ENCODE measurements at regions not wholly inside any gene's neighbourhood (a gene's known extent, or its start where the extent isn't known, plus 50 kb on each side); places are given as distances from the start of the nearest gene placed in this dataset.
"Not testable (repeated sequence)": the region's sequence is repeated elsewhere in the genome, so short reads cannot be mapped to it uniquely, and the experiment has no call there.

GRCh38 chr2:58756336-58756735, 515.2 kb upstream of the FANCL start:
- DNase-seq (no peak), ATAC-seq (ENCODE audit: low read depth in 2 of 2) (no peak)
- peaks cover 0 to 7% (median 5%) of the 10 kb centered on the region in 3 donors for H3K27me3 Mint-ChIP-seq
- no peaks in the 10 kb centered on the region for H3K36me3 Mint-ChIP-seq
- H3K27ac Mint-ChIP-seq = no peak overlapping the region
- peaks cover 0 to 8% (median 6%) of the 10 kb centered on the region in 7 donors for H3K9me3 Mint-ChIP-seq
- H3K4me1 Mint-ChIP-seq = peaks cover 0 to 2% (median 0%) of the 10 kb centered on the region in 3 donors
- H3K4me3 Mint-ChIP-seq = no peak overlapping the region

GRCh38 chr2:58752507-58752906, 511.4 kb upstream of the FANCL start:
- H3K36me3 Mint-ChIP-seq; DNase-seq; H3K9me3 Mint-ChIP-seq; H3K4me3 Mint-ChIP-seq; H3K27ac Mint-ChIP-seq; H3K27me3 Mint-ChIP-seq; ATAC-seq (ENCODE audit: low read depth in 2 of 2); H3K4me1 Mint-ChIP-seq: not testable (repeated sequence)

DNA sequence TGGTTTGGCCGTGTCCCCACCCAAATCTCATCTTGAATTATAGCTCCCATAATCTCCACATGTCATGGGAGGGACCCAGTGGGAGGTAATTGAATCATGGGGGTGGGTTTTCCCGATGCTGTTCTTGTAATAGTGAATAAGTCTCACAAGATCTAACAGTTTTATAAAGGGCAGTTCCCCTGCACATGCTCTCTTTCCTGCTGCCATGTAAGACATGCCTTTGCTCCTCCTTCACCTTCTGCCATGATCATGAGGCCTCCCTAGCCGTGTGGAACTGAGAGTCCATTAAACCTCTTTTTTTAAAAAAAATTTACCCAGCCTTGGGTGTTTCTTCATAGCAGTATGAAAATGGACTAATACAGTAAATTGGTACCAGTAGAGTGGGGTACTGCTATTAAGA, 510.6 kb upstream of the FANCL start:
- peak overlapping the region in 1 of 6 donors; percentile 27 for H3K27ac Mint-ChIP-seq
- not testable (repeated sequence) for H3K4me1 Mint-ChIP-seq; ATAC-seq (ENCODE audit: low read depth in 2 of 2); H3K4me3 Mint-ChIP-seq; DNase-seq; H3K9me3 Mint-ChIP-seq; H3K36me3 Mint-ChIP-seq; H3K27me3 Mint-ChIP-seq

DNA sequence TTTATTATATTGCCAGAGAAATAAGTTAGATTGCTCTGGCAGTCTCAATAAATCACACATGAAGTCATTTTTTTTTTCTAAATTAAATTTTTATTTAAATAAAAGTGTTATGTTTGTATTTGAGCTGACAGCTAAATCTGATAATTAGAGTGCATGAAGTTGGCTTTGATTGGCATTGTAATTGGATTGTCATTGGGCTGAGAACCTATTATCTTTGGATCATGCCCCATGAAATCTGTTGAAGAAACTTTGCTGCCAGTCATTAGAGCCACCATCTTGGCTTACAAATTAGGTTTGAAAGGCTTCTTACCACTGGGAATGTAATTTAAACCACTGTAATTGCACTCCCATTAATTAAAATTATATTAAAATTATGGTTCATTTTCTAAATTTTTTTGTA, 507.9 kb upstream of the FANCL start:
- Mint-ChIP-seq H3K27me3 (peaks cover 0 to 5% (median 4%) of the 10 kb centered on the region in 3 donors), H3K4me3 (no peak overlapping the region), H3K36me3 (no peaks in the 10 kb centered on the region), H3K4me1 (no peaks in the 10 kb centered on the region), H3K27ac (no peak overlapping the region), H3K9me3 (peaks cover 4 to 12% (median 7%) of the 10 kb centered on the region in 7 donors)
- ATAC-seq (ENCODE audit: low read depth in 2 of 2) = no peak
- DNase-seq = no peak

- not testable (repeated sequence) for ATAC-seq (ENCODE audit: low read depth in 2 of 2); DNase-seq; H3K27me3 Mint-ChIP-seq; H3K4me3 Mint-ChIP-seq; H3K36me3 Mint-ChIP-seq; H3K27ac Mint-ChIP-seq; H3K4me1 Mint-ChIP-seq; H3K9me3 Mint-ChIP-seq
Observed at GRCh38 chr2:58745334-58745733, 504.2 kb upstream of the FANCL start.

DNA sequence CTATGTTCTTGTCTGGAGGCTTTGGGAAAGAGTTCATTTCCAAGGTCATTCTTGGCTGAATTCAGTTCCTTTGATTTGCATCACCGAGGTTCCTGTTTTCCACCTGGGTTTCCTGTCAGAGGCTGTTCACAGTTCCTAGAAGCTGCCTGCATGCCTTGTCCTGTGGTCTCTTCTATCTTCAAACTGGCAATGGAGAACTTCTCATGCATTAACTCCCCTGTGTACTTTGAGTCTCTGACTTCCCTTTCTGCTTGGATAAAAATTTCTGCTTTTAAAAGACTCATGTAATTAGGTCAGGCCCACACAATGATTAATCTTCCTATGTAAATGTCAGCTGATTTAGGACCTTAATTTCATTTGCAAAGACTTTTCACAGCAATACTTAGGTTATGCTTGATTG, 499.3 kb upstream of the FANCL start:
- Mint-ChIP-seq H3K4me1 (peaks cover 0 to 6% (median 4%) of the 10 kb centered on the region in 3 donors), H3K4me3 (no peak overlapping the region)

DNA sequence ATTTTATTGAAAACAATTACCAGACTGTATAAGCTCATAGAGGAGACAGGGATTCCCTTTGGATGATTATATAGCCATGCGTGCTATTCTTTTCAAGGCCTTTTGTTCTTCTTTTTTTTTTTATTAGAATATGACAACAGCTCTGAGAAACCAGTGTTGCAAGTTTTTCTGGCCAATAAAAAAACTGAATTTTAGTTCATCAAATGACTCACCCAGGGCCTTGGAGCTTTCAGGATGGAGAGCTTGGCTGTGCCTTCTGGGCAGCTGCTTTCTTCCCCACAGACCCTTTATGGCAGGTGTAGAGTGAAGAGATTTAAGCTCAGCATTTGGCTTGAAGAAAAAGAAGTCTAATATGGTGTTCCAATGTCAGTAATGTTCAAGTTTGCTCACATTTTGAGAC, 497.9 kb upstream of the FANCL start:
- no peaks in the 10 kb centered on the region for H3K9me3 Mint-ChIP-seq
- no peaks in the 10 kb centered on the region for H3K36me3 Mint-ChIP-seq
- no peak overlapping the region for H3K4me3 Mint-ChIP-seq
- DNase-seq (no peak), ATAC-seq (ENCODE audit: low read depth in 2 of 2) (no peak)
- H3K4me1 Mint-ChIP-seq = peaks cover 0 to 6% (median 4%) of the 10 kb centered on the region in 3 donors
- peaks cover 0 to 8% (median 0%) of the 10 kb centered on the region in 3 donors for H3K27me3 Mint-ChIP-seq
- H3K27ac Mint-ChIP-seq = peak overlapping the region in 1 of 6 donors; percentile 7

More for the DNA sequence above, 499.3 kb upstream of the FANCL start:
- no peak for DNase-seq
- H3K36me3 Mint-ChIP-seq = no peaks in the 10 kb centered on the region
- peaks cover 0 to 4% (median 0%) of the 10 kb centered on the region in 7 donors for H3K9me3 Mint-ChIP-seq
- peak in 1 of 2 donors; percentile 28 for ATAC-seq (ENCODE audit: low read depth in 2 of 2)
- H3K27ac Mint-ChIP-seq = no peak overlapping the region
- peaks cover 0 to 8% (median 0%) of the 10 kb centered on the region in 3 donors for H3K27me3 Mint-ChIP-seq

GRCh38 chr2:58734365-58734764, 493.2 kb upstream of the FANCL start:
- Mint-ChIP-seq H3K36me3 (no peaks in the 10 kb centered on the region), H3K27me3 (peaks cover 0 to 8% (median 0%) of the 10 kb centered on the region in 3 donors), H3K4me3 (no peak overlapping the region), H3K9me3 (no peaks in the 10 kb centered on the region), H3K4me1 (peaks cover 3 to 8% (median 4%) of the 10 kb centered on the region in 3 donors), H3K27ac (no peak overlapping the region)
- DNase-seq = no peak
- ATAC-seq (ENCODE audit: low read depth in 2 of 2) = no peak

GRCh38 chr2:58732999-58733398, 491.9 kb upstream of the FANCL start:
- Mint-ChIP-seq H3K36me3 (no peaks in the 10 kb centered on the region), H3K9me3 (no peaks in the 10 kb centered on the region), H3K27me3 (peaks cover 0 to 7% (median 0%) of the 10 kb centered on the region in 3 donors), H3K27ac (no peak overlapping the region), H3K4me3 (no peak overlapping the region), H3K4me1 (peaks cover 3 to 8% (median 4%) of the 10 kb centered on the region in 3 donors)
- no peak for DNase-seq
- no peak for ATAC-seq (ENCODE audit: low read depth in 2 of 2)

GRCh38 chr2:58731488-58731869, 490.4 kb upstream of the FANCL start:
- Mint-ChIP-seq H3K36me3 (no peaks in the 10 kb centered on the region), H3K4me3 (no peak overlapping the region), H3K27me3 (no peaks in the 10 kb centered on the region), H3K27ac (no peak overlapping the region), H3K9me3 (no peaks in the 10 kb centered on the region), H3K4me1 (peaks cover 3 to 8% (median 4%) of the 10 kb centered on the region in 3 donors)
- DNase-seq (no peak), ATAC-seq (ENCODE audit: low read depth in 2 of 2) (no peak)

GRCh38 chr2:58730764-58731487, 489.8 kb upstream of the FANCL start:
- no peak for ATAC-seq (ENCODE audit: low read depth in 2 of 2)
- H3K27me3 Mint-ChIP-seq = no peaks in the 10 kb centered on the region
- H3K36me3 Mint-ChIP-seq = no peaks in the 10 kb centered on the region

DNA sequence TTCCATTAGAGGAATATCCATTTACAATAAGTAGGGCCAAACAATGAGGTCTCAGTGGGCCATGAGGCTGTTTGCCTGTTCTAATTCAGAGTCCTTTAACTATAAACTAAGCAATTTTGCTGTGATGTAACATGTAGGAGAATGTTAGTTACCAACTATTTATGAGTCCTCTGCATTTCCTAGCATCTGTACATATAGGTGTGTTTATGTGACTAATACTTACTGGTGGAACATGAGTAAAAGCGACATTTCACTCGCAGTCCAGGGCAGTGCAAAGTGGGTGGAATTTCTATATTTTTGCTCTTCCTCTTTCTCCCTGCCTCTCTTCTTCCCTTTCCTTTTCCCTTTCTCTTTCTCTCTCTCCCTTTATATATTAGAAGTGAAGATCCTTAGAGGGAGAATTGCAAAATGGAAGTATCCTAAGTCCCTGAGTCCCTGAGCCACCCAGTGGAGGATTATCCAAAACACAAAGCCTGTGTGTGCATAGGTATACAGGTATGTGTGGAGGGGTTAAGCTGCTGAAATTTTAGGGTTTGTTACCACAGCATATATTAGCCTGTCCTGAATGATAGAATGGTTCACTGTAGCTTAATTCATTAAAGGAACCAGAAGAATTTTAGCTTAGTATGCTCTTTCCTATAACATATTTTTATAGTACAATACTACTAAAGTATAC, 487.0 kb upstream of the FANCL start:
- DNase-seq = no peak
- H3K36me3 Mint-ChIP-seq = no peaks in the 10 kb centered on the region
- no peak overlapping the region for H3K27ac Mint-ChIP-seq
- no peak overlapping the region for H3K4me3 Mint-ChIP-seq
- no peak for ATAC-seq (ENCODE audit: low read depth in 2 of 2)
- H3K9me3 Mint-ChIP-seq = no peaks in the 10 kb centered on the region
- no peaks in the 10 kb centered on the region for H3K27me3 Mint-ChIP-seq
- peaks cover 3 to 8% (median 4%) of the 10 kb centered on the region in 3 donors for H3K4me1 Mint-ChIP-seq

More at GRCh38 chr2:58730764-58731487, 489.8 kb upstream of the FANCL start:
- no peak for DNase-seq
- H3K4me3 Mint-ChIP-seq = no peak overlapping the region
- H3K9me3 Mint-ChIP-seq = no peaks in the 10 kb centered on the region
- no peak overlapping the region for H3K27ac Mint-ChIP-seq
- peaks cover 3 to 8% (median 4%) of the 10 kb centered on the region in 3 donors for H3K4me1 Mint-ChIP-seq

DNA sequence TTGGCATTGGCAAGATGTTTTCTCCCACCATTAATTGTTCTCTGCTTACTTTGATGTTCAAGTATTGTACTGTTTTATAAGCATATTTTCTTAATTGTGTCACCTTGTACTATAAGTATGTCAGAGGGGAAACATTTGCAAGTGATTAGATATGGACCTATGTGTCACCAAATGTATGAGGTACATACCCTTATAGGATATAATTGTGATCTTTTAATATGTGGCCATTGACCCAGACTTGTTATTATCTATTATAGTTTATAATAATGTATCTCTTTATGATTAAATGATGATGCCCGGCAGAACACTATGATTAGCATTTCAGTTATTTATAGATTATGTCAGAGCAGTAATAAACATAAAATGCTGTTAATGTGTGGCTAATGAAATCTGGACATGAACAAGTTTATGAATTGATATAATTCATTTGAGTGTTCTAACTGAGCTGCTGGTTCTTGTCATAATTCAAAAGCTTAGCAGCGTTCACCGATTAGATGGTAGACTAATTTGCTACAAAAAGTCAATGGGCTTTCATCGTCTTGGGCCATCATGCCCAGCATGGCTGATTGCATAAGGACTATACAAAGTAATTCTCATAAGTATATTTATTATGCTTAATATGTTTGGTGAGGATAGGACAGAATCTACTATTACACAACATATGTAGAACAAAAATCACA, 480.9 kb upstream of the FANCL start:
- H3K27ac Mint-ChIP-seq = no peak overlapping the region
- ATAC-seq (ENCODE audit: low read depth in 2 of 2) (no peak), DNase-seq (no peak)
- no peaks in the 10 kb centered on the region for H3K4me1 Mint-ChIP-seq
- no peak overlapping the region for H3K4me3 Mint-ChIP-seq
- H3K9me3 Mint-ChIP-seq = no peaks in the 10 kb centered on the region
- H3K27me3 Mint-ChIP-seq = peaks cover 0 to 5% (median 5%) of the 10 kb centered on the region in 3 donors
- H3K36me3 Mint-ChIP-seq = no peaks in the 10 kb centered on the region

Measured in naive B cell (primary cell).